C4-2B (cell line): ENCODE measurements at regions not wholly inside any gene's neighbourhood (a gene's known extent, or its start where the extent isn't known, plus 50 kb on each side); places are given as distances from the start of the nearest gene placed in this dataset.

Experiments
- ZFX ChIP-seq: fragments of 450-650 bp; IDR thresholded peaks from 2 replicates; pipeline ENCODE4 v1.6.1; 2017
- TF ChIP-seq, protein P1 (sequence below): fragments of 450-650 bp; conservative IDR thresholded peaks from 2 replicates; pipeline ENCODE4 v1.5.1; 2017; ENCODE audit warnings: mild to moderate bottlenecking

DNA sequence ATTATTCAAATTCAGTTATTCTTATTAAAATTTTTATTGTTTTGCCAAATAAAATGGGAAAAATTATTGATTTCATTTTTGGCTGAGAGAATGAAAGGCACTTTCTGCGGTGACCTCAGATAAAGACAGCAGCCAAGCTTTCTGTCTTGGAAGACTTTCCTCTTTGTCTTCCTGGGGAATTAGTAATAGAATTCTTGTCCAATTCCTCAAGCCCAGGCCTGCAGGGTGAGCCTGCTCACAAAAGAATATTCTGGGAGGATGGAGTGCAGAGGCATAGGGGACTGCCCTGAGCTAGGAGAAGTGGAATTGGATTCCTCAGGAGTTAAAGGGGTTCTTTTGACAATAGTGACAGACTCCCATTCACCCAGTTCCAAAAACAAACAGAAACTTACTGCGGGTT lies 614.5 kb upstream of the ADGRL2 start:
- TF ChIP-seq, protein P1, sequence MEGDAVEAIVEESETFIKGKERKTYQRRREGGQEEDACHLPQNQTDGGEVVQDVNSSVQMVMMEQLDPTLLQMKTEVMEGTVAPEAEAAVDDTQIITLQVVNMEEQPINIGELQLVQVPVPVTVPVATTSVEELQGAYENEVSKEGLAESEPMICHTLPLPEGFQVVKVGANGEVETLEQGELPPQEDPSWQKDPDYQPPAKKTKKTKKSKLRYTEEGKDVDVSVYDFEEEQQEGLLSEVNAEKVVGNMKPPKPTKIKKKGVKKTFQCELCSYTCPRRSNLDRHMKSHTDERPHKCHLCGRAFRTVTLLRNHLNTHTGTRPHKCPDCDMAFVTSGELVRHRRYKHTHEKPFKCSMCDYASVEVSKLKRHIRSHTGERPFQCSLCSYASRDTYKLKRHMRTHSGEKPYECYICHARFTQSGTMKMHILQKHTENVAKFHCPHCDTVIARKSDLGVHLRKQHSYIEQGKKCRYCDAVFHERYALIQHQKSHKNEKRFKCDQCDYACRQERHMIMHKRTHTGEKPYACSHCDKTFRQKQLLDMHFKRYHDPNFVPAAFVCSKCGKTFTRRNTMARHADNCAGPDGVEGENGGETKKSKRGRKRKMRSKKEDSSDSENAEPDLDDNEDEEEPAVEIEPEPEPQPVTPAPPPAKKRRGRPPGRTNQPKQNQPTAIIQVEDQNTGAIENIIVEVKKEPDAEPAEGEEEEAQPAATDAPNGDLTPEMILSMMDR = no peak
- TF ChIP-seq ZFX = no peak
